ENCODE measurements at regions not wholly inside any gene's neighbourhood (a gene's known extent, or its start where the extent isn't known, plus 50 kb on each side); places are given as distances from the start of the nearest gene placed in this dataset.

DNA sequence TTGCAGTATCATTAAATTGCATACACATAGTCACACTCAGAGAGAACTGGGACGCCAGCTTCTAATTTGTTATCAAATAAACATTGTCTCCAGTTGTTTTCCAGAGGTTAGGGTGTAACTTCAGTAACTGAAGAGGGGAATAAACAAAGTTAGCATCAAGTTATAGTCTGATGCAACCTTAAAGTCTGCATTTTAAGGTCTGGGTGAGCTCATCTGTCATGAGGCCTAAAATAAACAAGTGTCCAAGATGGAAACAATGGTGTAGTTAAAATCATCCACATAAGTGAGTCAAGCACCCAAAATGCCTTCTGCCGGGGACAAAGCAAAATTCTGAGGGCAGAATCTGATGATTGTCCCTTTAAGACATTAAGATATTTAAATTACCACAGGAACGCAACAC is 70.3 kb upstream of the EMCN start:
- H3K36me3 Mint-ChIP-seq = no peaks in the 10 kb centered on the region
- H3K27ac Mint-ChIP-seq = no peak overlapping the region
- H3K4me3 Mint-ChIP-seq = no peak overlapping the region
- H3K4me1 Mint-ChIP-seq (ENCODE audit: low read depth) = no peaks in the 10 kb centered on the region
- H3K27me3 Mint-ChIP-seq = no peaks in the 10 kb centered on the region
- no peaks in the 10 kb centered on the region for H3K9me3 Mint-ChIP-seq (ENCODE audit: low read depth)

DNA sequence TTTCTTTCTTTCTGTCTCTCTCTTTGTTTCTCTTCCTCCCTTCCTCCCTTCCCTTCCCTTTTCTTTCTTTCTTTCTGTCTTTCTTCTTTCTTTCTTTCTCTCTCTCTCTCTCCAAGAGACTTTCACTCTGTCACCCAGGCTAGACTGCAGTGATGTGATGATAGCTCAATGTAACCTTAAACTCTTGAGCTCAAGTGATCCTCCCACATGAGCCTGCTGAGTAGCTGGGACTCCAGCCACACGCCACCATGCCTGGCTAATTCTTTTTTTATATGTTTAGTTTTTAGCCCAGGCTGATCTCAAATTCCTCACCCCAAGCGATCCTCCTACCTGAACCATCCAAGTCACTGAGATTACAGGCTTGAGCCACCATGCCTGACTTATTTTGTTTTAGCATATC is 64.3 kb upstream of the EMCN start:
- Mint-ChIP-seq H3K4me1 (ENCODE audit: low read depth) (no peaks in the 10 kb centered on the region), H3K36me3 (no peaks in the 10 kb centered on the region), H3K4me3 (no peak overlapping the region)

DNA sequence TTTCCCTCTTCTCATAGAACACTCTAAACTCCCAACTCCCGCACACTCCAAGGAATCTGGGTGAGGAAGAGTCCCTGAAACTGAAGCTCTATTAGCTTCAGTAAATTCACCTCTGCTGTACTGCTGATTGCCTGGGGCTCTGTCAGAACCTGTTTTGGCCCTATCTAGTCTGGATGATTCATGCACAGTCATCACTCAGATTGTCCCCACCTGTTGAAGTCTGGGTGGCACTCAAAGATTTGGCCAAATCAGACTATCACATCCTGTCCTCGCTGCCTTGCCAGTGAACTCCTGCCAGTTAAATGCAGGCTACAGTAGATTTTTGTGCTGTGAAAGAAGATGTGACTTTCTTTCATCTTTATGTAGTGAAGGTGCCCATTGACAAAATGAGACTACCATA is 63.5 kb upstream of the EMCN start:
- H3K4me3 Mint-ChIP-seq = no peak overlapping the region
- H3K27ac Mint-ChIP-seq = no peak overlapping the region
- peaks cover 3% of the 10 kb centered on the region for H3K9me3 Mint-ChIP-seq (ENCODE audit: low read depth)
- no peaks in the 10 kb centered on the region for H3K27me3 Mint-ChIP-seq
- no peaks in the 10 kb centered on the region for H3K4me1 Mint-ChIP-seq (ENCODE audit: low read depth)
- no peaks in the 10 kb centered on the region for H3K36me3 Mint-ChIP-seq

More for the DNA sequence above, 64.3 kb upstream of the EMCN start:
- Mint-ChIP-seq H3K27me3 (no peaks in the 10 kb centered on the region), H3K27ac (no peak overlapping the region), H3K9me3 (ENCODE audit: low read depth) (no peaks in the 10 kb centered on the region)

DNA sequence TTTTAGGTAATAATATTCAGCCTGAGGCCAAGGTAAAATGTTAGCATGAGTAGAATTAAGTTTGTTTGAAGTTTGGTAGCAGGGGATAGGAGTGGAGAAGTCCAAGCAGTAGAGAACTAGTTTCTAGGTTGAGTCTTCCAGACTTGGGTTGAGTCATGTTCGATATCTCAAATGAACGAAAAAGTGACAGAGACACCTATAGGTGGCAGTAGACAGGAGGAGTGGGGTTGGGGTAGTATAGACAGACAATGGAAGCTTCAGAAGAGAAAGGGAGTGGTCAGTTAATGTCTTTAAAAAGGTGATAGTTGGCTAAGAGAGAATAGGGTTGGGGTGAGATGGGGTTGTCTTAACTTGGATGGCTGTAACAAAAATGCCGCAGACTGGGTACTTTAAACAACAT is 58.7 kb upstream of the EMCN start:
- H3K4me1 Mint-ChIP-seq (ENCODE audit: low read depth) = no peaks in the 10 kb centered on the region
- H3K36me3 Mint-ChIP-seq = no peaks in the 10 kb centered on the region
- H3K27me3 Mint-ChIP-seq = no peaks in the 10 kb centered on the region
- no peak overlapping the region for H3K27ac Mint-ChIP-seq
- no peak overlapping the region for H3K4me3 Mint-ChIP-seq
- peaks cover 4% of the 10 kb centered on the region for H3K9me3 Mint-ChIP-seq (ENCODE audit: low read depth)

DNA sequence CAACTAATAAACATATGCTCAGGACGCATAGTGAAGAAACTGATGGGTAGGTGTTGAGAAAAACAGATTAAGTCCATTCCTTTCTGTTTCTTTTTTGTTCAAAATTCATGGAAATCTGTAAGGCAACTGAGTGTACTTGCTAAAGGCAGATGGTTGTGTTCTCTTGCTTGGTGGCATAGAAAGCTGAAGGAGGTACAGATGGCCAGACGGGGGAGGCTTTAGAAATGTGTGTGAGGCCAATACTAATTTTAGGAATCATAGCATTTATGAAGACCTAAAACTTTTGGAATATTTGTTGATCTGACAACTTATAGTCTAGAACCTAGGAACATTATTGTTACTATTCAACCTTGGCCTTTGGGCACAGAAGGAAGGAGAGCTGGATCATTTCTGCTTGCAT is 56.8 kb upstream of the EMCN start:
- Mint-ChIP-seq H3K4me1 (ENCODE audit: low read depth) (no peaks in the 10 kb centered on the region), H3K36me3 (no peaks in the 10 kb centered on the region), H3K27ac (no peak overlapping the region), H3K9me3 (ENCODE audit: low read depth) (peaks cover 4% of the 10 kb centered on the region), H3K4me3 (no peak overlapping the region), H3K27me3 (no peaks in the 10 kb centered on the region)

DNA sequence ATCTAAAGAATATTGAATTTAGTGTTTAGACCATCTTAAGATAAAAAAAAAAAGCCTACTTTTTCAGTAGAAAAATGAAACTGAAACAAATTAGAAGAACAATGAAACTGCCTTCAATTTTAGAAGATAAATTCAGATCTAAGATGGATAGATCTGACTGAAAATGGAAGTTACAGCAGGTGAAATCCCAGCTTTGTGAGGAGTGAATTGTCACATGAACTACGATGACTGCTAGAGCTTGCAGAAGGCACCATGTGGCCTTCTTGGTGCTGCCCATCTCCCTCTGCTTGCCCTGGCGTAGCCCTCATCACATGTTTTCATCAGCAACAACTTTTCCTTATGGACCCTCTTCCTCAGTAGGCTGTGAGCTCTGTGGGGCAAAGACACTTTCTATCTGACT is 51.4 kb upstream of the EMCN start:
- Mint-ChIP-seq H3K4me3 (no peak overlapping the region), H3K9me3 (ENCODE audit: low read depth) (no peaks in the 10 kb centered on the region), H3K27me3 (no peaks in the 10 kb centered on the region)

More for the DNA sequence above, 51.4 kb upstream of the EMCN start:
- Mint-ChIP-seq H3K27ac (no peak overlapping the region), H3K4me1 (ENCODE audit: low read depth) (peaks cover 14% of the 10 kb centered on the region), H3K36me3 (no peaks in the 10 kb centered on the region)
